ENCODE measurements at regions not wholly inside any gene's neighbourhood (a gene's known extent, or its start where the extent isn't known, plus 50 kb on each side); places are given as distances from the start of the nearest gene placed in this dataset.

DNA sequence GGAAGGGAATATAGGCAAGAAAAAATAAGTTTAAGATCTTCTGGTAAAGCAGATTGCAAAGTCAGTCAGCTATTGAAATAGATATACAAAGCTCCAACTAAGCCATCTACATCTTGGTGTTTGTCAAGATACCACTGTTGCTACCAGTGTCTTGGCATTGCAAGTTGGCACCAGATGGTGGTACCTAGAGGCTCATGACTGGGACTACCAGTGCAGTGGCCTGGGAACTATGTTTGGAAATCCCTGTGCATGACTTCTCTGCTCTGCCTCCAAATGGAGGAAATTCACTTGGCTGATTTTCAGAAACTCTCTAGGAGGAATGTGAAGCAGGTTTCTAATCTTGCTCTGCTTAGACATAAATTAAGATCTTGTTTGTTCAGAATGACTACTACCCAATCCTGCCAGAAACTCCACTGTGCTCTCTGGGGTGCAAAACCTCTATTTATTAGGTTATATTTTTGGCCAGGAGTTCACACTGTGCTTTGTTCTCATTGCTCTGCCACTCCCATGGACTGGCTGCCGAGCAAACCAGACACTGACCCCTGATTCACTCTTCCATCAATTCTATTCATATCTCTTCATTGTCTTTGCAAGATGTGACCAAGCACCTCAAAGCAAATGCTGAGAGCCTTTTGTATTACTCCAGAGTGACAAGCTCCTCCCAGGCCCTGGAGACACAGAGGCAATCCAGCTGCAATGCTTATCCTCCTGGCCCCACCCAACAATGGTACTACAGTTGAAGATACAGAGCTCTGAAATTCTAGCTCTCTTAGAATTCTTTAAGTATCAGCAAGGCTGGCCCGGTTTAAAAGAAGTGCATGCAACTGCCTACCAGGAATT lies 272.3 kb upstream of the FGF16 start:
- TF ChIP-seq TAF1 (conservative IDR thresholded peaks at IDR 0.05) = no peak
- no peak for TF ChIP-seq RXRA (IDR thresholded peaks at IDR 0.05)
- TF ChIP-seq, protein P1, sequence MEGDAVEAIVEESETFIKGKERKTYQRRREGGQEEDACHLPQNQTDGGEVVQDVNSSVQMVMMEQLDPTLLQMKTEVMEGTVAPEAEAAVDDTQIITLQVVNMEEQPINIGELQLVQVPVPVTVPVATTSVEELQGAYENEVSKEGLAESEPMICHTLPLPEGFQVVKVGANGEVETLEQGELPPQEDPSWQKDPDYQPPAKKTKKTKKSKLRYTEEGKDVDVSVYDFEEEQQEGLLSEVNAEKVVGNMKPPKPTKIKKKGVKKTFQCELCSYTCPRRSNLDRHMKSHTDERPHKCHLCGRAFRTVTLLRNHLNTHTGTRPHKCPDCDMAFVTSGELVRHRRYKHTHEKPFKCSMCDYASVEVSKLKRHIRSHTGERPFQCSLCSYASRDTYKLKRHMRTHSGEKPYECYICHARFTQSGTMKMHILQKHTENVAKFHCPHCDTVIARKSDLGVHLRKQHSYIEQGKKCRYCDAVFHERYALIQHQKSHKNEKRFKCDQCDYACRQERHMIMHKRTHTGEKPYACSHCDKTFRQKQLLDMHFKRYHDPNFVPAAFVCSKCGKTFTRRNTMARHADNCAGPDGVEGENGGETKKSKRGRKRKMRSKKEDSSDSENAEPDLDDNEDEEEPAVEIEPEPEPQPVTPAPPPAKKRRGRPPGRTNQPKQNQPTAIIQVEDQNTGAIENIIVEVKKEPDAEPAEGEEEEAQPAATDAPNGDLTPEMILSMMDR (IDR thresholded peaks at IDR 0.05; ENCODE audit: low read depth, low read length, missing input control) = no peak
- no peak for TF ChIP-seq SP1 (IDR thresholded peaks at IDR 0.05)
- no peak for TF ChIP-seq GABPA (IDR thresholded peaks at IDR 0.05 in 1 of 2, conservative IDR thresholded peaks at IDR 0.05 in 1 of 2)
- no peak for TF ChIP-seq EGR1 (IDR thresholded peaks at IDR 0.05; ENCODE audit: low read depth in 2 of 2)
- no peak for TF ChIP-seq YY1 (IDR thresholded peaks at IDR 0.05)
- TF ChIP-seq, protein P2, sequence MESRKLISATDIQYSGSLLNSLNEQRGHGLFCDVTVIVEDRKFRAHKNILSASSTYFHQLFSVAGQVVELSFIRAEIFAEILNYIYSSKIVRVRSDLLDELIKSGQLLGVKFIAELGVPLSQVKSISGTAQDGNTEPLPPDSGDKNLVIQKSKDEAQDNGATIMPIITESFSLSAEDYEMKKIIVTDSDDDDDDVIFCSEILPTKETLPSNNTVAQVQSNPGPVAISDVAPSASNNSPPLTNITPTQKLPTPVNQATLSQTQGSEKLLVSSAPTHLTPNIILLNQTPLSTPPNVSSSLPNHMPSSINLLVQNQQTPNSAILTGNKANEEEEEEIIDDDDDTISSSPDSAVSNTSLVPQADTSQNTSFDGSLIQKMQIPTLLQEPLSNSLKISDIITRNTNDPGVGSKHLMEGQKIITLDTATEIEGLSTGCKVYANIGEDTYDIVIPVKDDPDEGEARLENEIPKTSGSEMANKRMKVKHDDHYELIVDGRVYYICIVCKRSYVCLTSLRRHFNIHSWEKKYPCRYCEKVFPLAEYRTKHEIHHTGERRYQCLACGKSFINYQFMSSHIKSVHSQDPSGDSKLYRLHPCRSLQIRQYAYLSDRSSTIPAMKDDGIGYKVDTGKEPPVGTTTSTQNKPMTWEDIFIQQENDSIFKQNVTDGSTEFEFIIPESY (IDR thresholded peaks at IDR 0.05) = no peak
- TF ChIP-seq, protein P3, sequence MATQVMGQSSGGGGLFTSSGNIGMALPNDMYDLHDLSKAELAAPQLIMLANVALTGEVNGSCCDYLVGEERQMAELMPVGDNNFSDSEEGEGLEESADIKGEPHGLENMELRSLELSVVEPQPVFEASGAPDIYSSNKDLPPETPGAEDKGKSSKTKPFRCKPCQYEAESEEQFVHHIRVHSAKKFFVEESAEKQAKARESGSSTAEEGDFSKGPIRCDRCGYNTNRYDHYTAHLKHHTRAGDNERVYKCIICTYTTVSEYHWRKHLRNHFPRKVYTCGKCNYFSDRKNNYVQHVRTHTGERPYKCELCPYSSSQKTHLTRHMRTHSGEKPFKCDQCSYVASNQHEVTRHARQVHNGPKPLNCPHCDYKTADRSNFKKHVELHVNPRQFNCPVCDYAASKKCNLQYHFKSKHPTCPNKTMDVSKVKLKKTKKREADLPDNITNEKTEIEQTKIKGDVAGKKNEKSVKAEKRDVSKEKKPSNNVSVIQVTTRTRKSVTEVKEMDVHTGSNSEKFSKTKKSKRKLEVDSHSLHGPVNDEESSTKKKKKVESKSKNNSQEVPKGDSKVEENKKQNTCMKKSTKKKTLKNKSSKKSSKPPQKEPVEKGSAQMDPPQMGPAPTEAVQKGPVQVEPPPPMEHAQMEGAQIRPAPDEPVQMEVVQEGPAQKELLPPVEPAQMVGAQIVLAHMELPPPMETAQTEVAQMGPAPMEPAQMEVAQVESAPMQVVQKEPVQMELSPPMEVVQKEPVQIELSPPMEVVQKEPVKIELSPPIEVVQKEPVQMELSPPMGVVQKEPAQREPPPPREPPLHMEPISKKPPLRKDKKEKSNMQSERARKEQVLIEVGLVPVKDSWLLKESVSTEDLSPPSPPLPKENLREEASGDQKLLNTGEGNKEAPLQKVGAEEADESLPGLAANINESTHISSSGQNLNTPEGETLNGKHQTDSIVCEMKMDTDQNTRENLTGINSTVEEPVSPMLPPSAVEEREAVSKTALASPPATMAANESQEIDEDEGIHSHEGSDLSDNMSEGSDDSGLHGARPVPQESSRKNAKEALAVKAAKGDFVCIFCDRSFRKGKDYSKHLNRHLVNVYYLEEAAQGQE (IDR thresholded peaks at IDR 0.05) = no peak

All from liver (tissue), 3 donors.